Cardiac muscle cell (in vitro differentiated cells and primary cell): ENCODE measurements at regions not wholly inside any gene's neighbourhood (a gene's known extent, or its start where the extent isn't known, plus 50 kb on each side); places are given as distances from the start of the nearest gene placed in this dataset.

Experiments used
- DNase-seq, 2 donors: peaks; one replicate each; pipeline versions ENCODE4 v3.0.0 to v3.0.0-alpha.2; 2010 to 2017; ENCODE audit warnings: low read depth in 1 of 2, low spot score in 1 of 2
- H3K27ac ChIP-seq: fragments of 200-600 bp; sonication (generic); 2 replicates; pipeline ENCODE4 v1.5.1; 2016
- H3K27me3 ChIP-seq: fragments of 200-600 bp; sonication (generic); 2 replicates; pipeline ENCODE4 v1.6.0; 2016; ENCODE audit warnings: control low read depth
- H3K36me3 ChIP-seq: fragments of 200-600 bp; sonication (generic); 2 replicates; pipeline ENCODE4 v1.5.1; 2016; ENCODE audit warnings: control low read depth
- H3K4me1 ChIP-seq: fragments of 200-600 bp; sonication (generic); 2 replicates; pipeline ENCODE4 v1.8.1; 2017; ENCODE audit warnings: low read depth, mild to moderate bottlenecking, mixed run types
- H3K4me3 ChIP-seq: fragments of 200-600 bp; sonication (generic); 2 replicates; pipeline ENCODE4 v1.5.1; 2016; ENCODE audit warnings: mild to moderate bottlenecking
- H3K9me3 ChIP-seq: fragments of 200-600 bp; sonication (generic); 2 replicates; pipeline ENCODE4 v1.5.1; 2017; ENCODE audit warnings: low read depth, mild to moderate bottlenecking, control low read depth
- TF ChIP-seq, protein P1 (sequence below): IDR thresholded peaks from 2 replicates; pipeline ENCODE4 v1.5.1; 2012; ENCODE audit warnings: low read depth, mild to moderate bottlenecking, low read length

- Histone ChIP-seq H3K4me3 (no peak overlapping the region), H3K9me3 (no peaks in the 10 kb centered on the region), H3K36me3 (no peaks in the 10 kb centered on the region), H3K27me3 (no peaks in the 10 kb centered on the region), H3K27ac (no peak overlapping the region), H3K4me1 (peaks cover 5% of the 10 kb centered on the region)
- DNase-seq = no peak
- TF ChIP-seq, protein P1, sequence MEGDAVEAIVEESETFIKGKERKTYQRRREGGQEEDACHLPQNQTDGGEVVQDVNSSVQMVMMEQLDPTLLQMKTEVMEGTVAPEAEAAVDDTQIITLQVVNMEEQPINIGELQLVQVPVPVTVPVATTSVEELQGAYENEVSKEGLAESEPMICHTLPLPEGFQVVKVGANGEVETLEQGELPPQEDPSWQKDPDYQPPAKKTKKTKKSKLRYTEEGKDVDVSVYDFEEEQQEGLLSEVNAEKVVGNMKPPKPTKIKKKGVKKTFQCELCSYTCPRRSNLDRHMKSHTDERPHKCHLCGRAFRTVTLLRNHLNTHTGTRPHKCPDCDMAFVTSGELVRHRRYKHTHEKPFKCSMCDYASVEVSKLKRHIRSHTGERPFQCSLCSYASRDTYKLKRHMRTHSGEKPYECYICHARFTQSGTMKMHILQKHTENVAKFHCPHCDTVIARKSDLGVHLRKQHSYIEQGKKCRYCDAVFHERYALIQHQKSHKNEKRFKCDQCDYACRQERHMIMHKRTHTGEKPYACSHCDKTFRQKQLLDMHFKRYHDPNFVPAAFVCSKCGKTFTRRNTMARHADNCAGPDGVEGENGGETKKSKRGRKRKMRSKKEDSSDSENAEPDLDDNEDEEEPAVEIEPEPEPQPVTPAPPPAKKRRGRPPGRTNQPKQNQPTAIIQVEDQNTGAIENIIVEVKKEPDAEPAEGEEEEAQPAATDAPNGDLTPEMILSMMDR = no peak
Observed at GRCh38 chr3:23654571-23654970, 151.2 kb upstream of the UBE2E1 start.

DNA sequence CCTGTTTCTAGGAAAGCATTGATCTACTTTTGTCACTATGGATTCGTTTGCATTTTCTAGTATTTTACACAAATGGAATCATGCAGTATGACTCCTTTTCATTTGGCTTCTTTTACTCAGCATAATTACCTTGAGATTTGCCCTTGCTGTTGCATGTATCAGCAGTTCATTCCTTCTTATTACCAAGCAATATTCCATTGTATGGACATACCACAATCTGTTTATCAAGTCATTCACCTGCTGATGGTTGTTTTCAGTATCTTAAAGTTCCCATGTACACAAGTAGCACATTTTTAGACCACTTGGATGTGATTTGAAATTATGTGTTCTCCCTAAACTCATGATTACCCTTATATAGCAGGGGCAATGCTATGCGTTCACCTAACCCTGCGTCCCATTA lies 150.0 kb upstream of the UBE2E1 start:
- TF ChIP-seq, protein P1 = no peak
- Histone ChIP-seq H3K4me1 (peaks cover 5% of the 10 kb centered on the region), H3K27ac (no peak overlapping the region), H3K36me3 (no peaks in the 10 kb centered on the region), H3K27me3 (no peaks in the 10 kb centered on the region), H3K4me3 (no peak overlapping the region), H3K9me3 (no peaks in the 10 kb centered on the region)
- DNase-seq = no peak

DNA sequence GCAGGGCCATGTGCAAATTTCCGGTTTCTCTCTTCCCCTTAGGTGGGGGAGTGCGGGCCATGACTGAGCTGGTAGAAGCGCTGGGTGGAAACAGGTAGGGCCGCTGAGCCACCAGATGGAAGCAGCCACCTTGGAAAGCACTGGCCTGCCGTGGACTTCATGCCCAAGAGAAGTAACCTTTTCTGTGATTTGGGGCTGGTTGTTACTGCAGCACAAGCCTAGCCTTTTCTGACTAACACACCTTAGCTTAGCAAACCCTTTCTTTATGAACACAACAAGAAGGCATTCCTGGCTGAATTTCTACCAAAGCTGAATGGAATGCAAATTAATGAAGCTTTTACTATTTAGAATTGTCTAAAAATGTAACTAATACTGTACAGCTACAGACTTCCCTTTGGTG lies 149.6 kb upstream of the UBE2E1 start:
- no peak overlapping the region for H3K27ac ChIP-seq
- TF ChIP-seq, protein P1 = no peak
- H3K4me3 ChIP-seq = no peak overlapping the region
- no peak for DNase-seq
- no peaks in the 10 kb centered on the region for H3K27me3 ChIP-seq
- H3K4me1 ChIP-seq = peaks cover 5% of the 10 kb centered on the region
- no peaks in the 10 kb centered on the region for H3K9me3 ChIP-seq
- H3K36me3 ChIP-seq = no peaks in the 10 kb centered on the region

GRCh38 chr3:23656821-23657220 lies 148.9 kb upstream of the UBE2E1 start:
- peaks cover 5% of the 10 kb centered on the region for H3K4me1 ChIP-seq
- no peak for DNase-seq
- TF ChIP-seq, protein P1 = no peak

GRCh38 chr3:23657647-23658046 lies 148.1 kb upstream of the UBE2E1 start:
- DNase-seq = no peak
- Histone ChIP-seq H3K27ac (no peak overlapping the region), H3K9me3 (no peaks in the 10 kb centered on the region), H3K36me3 (no peaks in the 10 kb centered on the region), H3K27me3 (peaks cover 3% of the 10 kb centered on the region), H3K4me3 (no peak overlapping the region), H3K4me1 (peaks cover 5% of the 10 kb centered on the region)
- TF ChIP-seq, protein P1 = no peak

More at GRCh38 chr3:23656821-23657220, 148.9 kb upstream of the UBE2E1 start:
- H3K27me3 ChIP-seq = peaks cover 3% of the 10 kb centered on the region
- no peaks in the 10 kb centered on the region for H3K36me3 ChIP-seq
- H3K4me3 ChIP-seq = no peak overlapping the region
- H3K9me3 ChIP-seq = no peaks in the 10 kb centered on the region
- H3K27ac ChIP-seq = no peak overlapping the region

DNA sequence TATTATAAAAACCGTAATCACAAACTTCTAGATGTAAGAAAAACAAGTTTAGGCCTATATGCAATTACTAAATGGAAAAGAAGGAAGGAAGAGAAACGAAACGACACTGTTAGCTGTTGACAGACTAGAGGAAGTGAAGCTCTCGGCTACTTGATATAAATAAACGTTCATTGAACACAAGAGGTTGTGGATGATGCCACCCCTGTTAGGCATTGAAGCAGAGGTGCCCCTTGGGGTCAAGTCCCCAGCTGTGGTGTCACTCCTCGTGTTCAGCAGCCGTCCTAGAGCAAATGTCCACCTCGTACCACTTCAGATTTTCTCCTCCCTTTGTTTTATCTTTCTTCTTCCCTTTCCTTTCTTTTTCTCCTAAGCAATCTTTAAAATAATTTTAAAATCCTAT lies 146.5 kb upstream of the UBE2E1 start:
- Histone ChIP-seq H3K27me3 (peaks cover 3% of the 10 kb centered on the region), H3K4me3 (no peak overlapping the region), H3K4me1 (peaks cover 5% of the 10 kb centered on the region), H3K9me3 (no peaks in the 10 kb centered on the region), H3K36me3 (no peaks in the 10 kb centered on the region), H3K27ac (no peak overlapping the region)
- TF ChIP-seq, protein P1 = no peak
- DNase-seq = peak in 1 of 2 donors; percentile 16
